DOHH2 (cell line): ENCODE measurements at regions not wholly inside any gene's neighbourhood (a gene's known extent, or its start where the extent isn't known, plus 50 kb on each side); places are given as distances from the start of the nearest gene placed in this dataset.

Experiments
- H3F3A ChIP-seq: fragments of 200-600 bp; sonication (generic), shearing (Covaris generic); 2 replicates; pipeline ENCODE4 v1.6.0; 2016; ENCODE audit warnings: antibody characterized with exemption, mild to moderate bottlenecking; ENCODE audit not compliant: control insufficient read depth, insufficient read depth
- H3K27ac ChIP-seq: fragments of 200-600 bp; sonication (generic); 2 replicates; pipeline ENCODE4 v1.5.1; 2014; ENCODE audit warnings: low read depth, mild to moderate bottlenecking, low read length, moderate library complexity
- H3K27me3 ChIP-seq: fragments of 200-600 bp; sonication (generic); 2 replicates; pipeline ENCODE4 v1.6.1; 2014; ENCODE audit warnings: mild to moderate bottlenecking, low read length, mixed read lengths; ENCODE audit not compliant: control insufficient read depth
- H3K36me3 ChIP-seq: fragments of 200-600 bp; sonication (generic); 2 replicates; pipeline ENCODE4 v1.6.1; 2014; ENCODE audit warnings: mild to moderate bottlenecking, low read length, moderate library complexity, mixed read lengths; ENCODE audit not compliant: control insufficient read depth
- H3K4me1 ChIP-seq: fragments of 200-600 bp; sonication (generic); 2 replicates; pipeline ENCODE4 v1.6.1; 2014; ENCODE audit warnings: mild to moderate bottlenecking, low read length, mixed read lengths; ENCODE audit not compliant: control insufficient read depth
- H3K4me2 ChIP-seq: fragments of 200-600 bp; sonication (generic); 2 replicates; pipeline ENCODE4 v1.6.0; 2014; ENCODE audit warnings: mild to moderate bottlenecking, low read length, moderate library complexity
- H3K4me3 ChIP-seq: fragments of 200-600 bp; sonication (generic); 2 replicates; pipeline ENCODE4 v1.5.1; 2014; ENCODE audit warnings: mild to moderate bottlenecking, low read length, mixed read lengths
- H3K79me2 ChIP-seq: fragments of 200-600 bp; sonication (generic); 2 replicates; pipeline ENCODE4 v1.6.1; 2014; ENCODE audit warnings: mild to moderate bottlenecking, low read length, mixed read lengths; ENCODE audit not compliant: control insufficient read depth
- H3K9me2 ChIP-seq: fragments of 200-600 bp; sonication (generic); replicated peaks from 2 replicates; pipeline ENCODE4 v1.6.1; 2014; ENCODE audit warnings: mild to moderate bottlenecking, low read length, mixed read lengths; ENCODE audit not compliant: control insufficient read depth
- H3K9me3 ChIP-seq: fragments of 200-600 bp; sonication (generic); 2 replicates; pipeline ENCODE4 v1.6.1; 2014; ENCODE audit warnings: antibody characterized with exemption, low read length, mixed read lengths; ENCODE audit not compliant: control insufficient read depth, insufficient read depth
- H4K20me1 ChIP-seq: fragments of 200-600 bp; sonication (generic); 2 replicates; pipeline ENCODE4 v1.6.0; 2014; ENCODE audit warnings: low read depth, mild to moderate bottlenecking, antibody characterized with exemption, low read length, moderate library complexity; ENCODE audit not compliant: control insufficient read depth, insufficient read depth
- CTCF ChIP-seq: fragments of 200-600 bp; sonication (generic); IDR thresholded peaks from one replicate; pipeline ENCODE4 v1.5.1; 2014; ENCODE audit warnings: antibody characterized with exemption, mild to moderate bottlenecking, low read depth, low read length; ENCODE audit not compliant: poor library complexity, severe bottlenecking
- EZH2phosphoT487 ChIP-seq: fragments of 200-600 bp; sonication (generic); IDR thresholded peaks from 2 replicates; pipeline ENCODE4 v1.6.1; 2017; ENCODE audit warnings: borderline replicate concordance, mild to moderate bottlenecking, antibody characterized with exemption, low read length, moderate library complexity, mixed read lengths

GRCh38 chr9:695252-695651 is 146.2 kb upstream of the DMRT1 start:
- H3K36me3 ChIP-seq: peaks cover 8% of the 10 kb centered on the region
- TF ChIP-seq CTCF (no peak), EZH2phosphoT487 (no peak)
- H3K79me2 ChIP-seq: peaks cover 10% of the 10 kb centered on the region
- H3K27me3 ChIP-seq: no peaks in the 10 kb centered on the region
- H3K4me2 ChIP-seq: no peak overlapping the region
- H3K27ac ChIP-seq: no peak overlapping the region
- no peaks in the 10 kb centered on the region for H3K9me3 ChIP-seq
- peaks cover 6% of the 10 kb centered on the region; the same call in 1 of the 2 replicates for H3K4me1 ChIP-seq
- no peak overlapping the region for H3K4me3 ChIP-seq
- H3F3A ChIP-seq: no peaks in the 10 kb centered on the region
- H3K9me2 ChIP-seq: no peaks in the 10 kb centered on the region
- no peaks in the 10 kb centered on the region for H4K20me1 ChIP-seq

DNA sequence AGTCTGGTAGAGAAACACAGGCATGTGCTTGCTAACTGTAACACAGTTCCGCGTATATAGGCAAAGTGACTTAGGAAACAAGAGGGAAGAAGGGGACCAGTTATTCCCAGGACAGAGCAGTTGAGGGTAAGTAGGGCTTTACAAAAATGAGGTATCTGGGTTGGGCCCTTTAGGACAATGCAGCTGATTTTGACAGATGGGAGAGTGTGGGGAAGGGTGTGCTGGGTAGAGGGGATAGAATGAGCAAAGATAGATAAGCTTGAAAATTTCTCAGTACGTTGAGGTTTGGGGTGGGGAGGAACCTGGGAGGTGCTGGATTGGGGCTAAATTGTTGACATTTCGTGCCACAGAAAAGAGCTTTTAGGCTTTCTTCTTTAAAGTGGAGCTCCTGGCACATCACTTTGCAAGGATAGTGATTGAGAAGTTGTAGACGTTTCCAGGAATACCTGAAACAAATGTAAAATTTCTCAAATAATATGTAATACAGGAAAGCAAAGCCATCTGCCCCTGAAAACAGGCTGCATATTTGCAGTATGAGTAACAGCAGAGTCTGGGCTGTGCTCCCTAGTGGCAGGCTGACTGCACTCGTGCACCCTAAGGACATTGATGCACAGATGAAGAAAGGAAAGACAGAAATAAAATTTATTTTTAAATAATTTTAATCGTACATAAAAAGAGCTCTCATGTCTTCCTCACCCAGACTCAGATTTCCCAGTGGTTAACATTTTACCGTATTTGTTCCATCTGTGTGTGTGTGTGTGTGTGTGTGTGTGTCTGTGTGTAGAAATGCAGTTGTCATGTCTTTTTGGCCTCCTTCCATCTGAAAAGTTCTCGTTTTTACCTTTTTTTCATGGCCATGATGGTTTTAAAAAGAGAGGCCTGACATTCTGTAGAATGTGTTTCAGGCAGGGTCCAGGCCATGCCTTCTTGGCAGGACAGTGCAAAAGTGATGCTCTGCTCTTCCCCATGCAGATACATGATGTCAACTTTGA is 144.9 kb upstream of the DMRT1 start:
- H3K4me3 ChIP-seq: no peak overlapping the region
- TF ChIP-seq CTCF: no peak
- TF ChIP-seq EZH2phosphoT487: no peak
- H3K9me3 ChIP-seq: no peaks in the 10 kb centered on the region
- no peaks in the 10 kb centered on the region for H3K9me2 ChIP-seq
- no peak overlapping the region for H3K27ac ChIP-seq
- no peaks in the 10 kb centered on the region for H3F3A ChIP-seq
- no peaks in the 10 kb centered on the region for H3K27me3 ChIP-seq
- peaks cover 10% of the 10 kb centered on the region for H3K79me2 ChIP-seq
- H4K20me1 ChIP-seq: no peaks in the 10 kb centered on the region
- peaks cover 6% of the 10 kb centered on the region; the same call in 1 of the 2 replicates for H3K4me1 ChIP-seq
- no peak overlapping the region for H3K4me2 ChIP-seq
- H3K36me3 ChIP-seq: peaks cover 10% of the 10 kb centered on the region

- H3F3A ChIP-seq: no peaks in the 10 kb centered on the region
- H3K79me2 ChIP-seq: peaks cover 8% of the 10 kb centered on the region
- no peaks in the 10 kb centered on the region for H3K27me3 ChIP-seq
- peaks cover 7% of the 10 kb centered on the region for H3K36me3 ChIP-seq
- H3K9me3 ChIP-seq: no peaks in the 10 kb centered on the region
- peaks cover 3% of the 10 kb centered on the region; the same call in 1 of the 2 replicates for H3K4me1 ChIP-seq
- H3K4me2 ChIP-seq: no peak overlapping the region
- no peaks in the 10 kb centered on the region for H4K20me1 ChIP-seq
- H3K4me3 ChIP-seq: no peak overlapping the region
- no peak overlapping the region for H3K27ac ChIP-seq
- TF ChIP-seq CTCF (no peak), EZH2phosphoT487 (no peak)
- H3K9me2 ChIP-seq: no peaks in the 10 kb centered on the region
These were observed 143.2 kb upstream of the DMRT1 start for GRCh38 chr9:698276-698675.
